ENCODE measurements at regions not wholly inside any gene's neighbourhood (a gene's known extent, or its start where the extent isn't known, plus 50 kb on each side); places are given as distances from the start of the nearest gene placed in this dataset.
A peak's percentile ranks its signal among the peaks of the same experiment; 100 is the strongest.

GRCh38 chr4:53686521-53686920, 95.2 kb upstream of the LNX1 start:
- Histone ChIP-seq H3K4me3 (no peak overlapping the region), H3K36me3 (no peaks in the 10 kb centered on the region), H3K27ac (no peak overlapping the region), H3K27me3 (no peaks in the 10 kb centered on the region), H3K4me1 (no peaks in the 10 kb centered on the region), H3K9me3 (no peaks in the 10 kb centered on the region)
- intact Hi-C loops (cut with DNase I) = no loop called here
- DNase-seq (ENCODE audit: extremely low spot score in 2 of 2) = no peak
- TF ChIP-seq CTCF (IDR thresholded peaks at IDR 0.05) = no peak
- no peak for TF ChIP-seq POLR2AphosphoS5 (IDR thresholded peaks at IDR 0.05; ENCODE audit: insufficient read depth in 1 of 2, low read depth in 1 of 2)
- TF ChIP-seq POLR2A (IDR thresholded peaks at IDR 0.05) = no peak

GRCh38 chr4:53684136-53685130, 93.1 kb upstream of the LNX1 start:
- TF ChIP-seq POLR2AphosphoS5 (IDR thresholded peaks at IDR 0.05; ENCODE audit: insufficient read depth in 1 of 2, low read depth in 1 of 2) (no peak), CTCF (IDR thresholded peaks at IDR 0.05) (no peak), POLR2A (IDR thresholded peaks at IDR 0.05) (no peak)
- peak overlapping the region; percentile 3 for H3K27ac ChIP-seq
- H3K27me3 ChIP-seq = no peaks in the 10 kb centered on the region
- no peaks in the 10 kb centered on the region for H3K4me1 ChIP-seq
- H3K36me3 ChIP-seq = no peaks in the 10 kb centered on the region
- DNase-seq (ENCODE audit: extremely low spot score in 2 of 2) = no peak
- H3K9me3 ChIP-seq = no peaks in the 10 kb centered on the region
- intact Hi-C loops (cut with DNase I) = no loop called here
- no peak overlapping the region for H3K4me3 ChIP-seq

- TF ChIP-seq POLR2AphosphoS5 (IDR thresholded peaks at IDR 0.05; ENCODE audit: insufficient read depth in 1 of 2, low read depth in 1 of 2) = no peak
- TF ChIP-seq POLR2A (IDR thresholded peaks at IDR 0.05) = no peak
- no peak for TF ChIP-seq CTCF (IDR thresholded peaks at IDR 0.05)
- no peaks in the 10 kb centered on the region for H3K27me3 ChIP-seq
- H3K4me3 ChIP-seq = no peak overlapping the region
- H3K4me1 ChIP-seq = no peaks in the 10 kb centered on the region
- H3K9me3 ChIP-seq = no peaks in the 10 kb centered on the region
- intact Hi-C loops (cut with DNase I) = no loop called here
- no peak for DNase-seq (ENCODE audit: extremely low spot score in 2 of 2)
- no peaks in the 10 kb centered on the region for H3K36me3 ChIP-seq
- no peak overlapping the region for H3K27ac ChIP-seq
Observed at GRCh38 chr4:53682908-53683307, 91.6 kb upstream of the LNX1 start.

- no peak for DNase-seq (ENCODE audit: extremely low spot score in 2 of 2)
- Histone ChIP-seq H3K4me3 (no peak overlapping the region), H3K27me3 (no peaks in the 10 kb centered on the region), H3K9me3 (no peaks in the 10 kb centered on the region), H3K36me3 (no peaks in the 10 kb centered on the region), H3K27ac (no peak overlapping the region), H3K4me1 (peaks cover 2% of the 10 kb centered on the region)
- no peak for TF ChIP-seq CTCF (IDR thresholded peaks at IDR 0.05)
- intact Hi-C loops (cut with DNase I) = no loop called here
Observed at GRCh38 chr4:53682196-53682595, 90.9 kb upstream of the LNX1 start.

GRCh38 chr4:53680598-53680997, 89.3 kb upstream of the LNX1 start:
- H3K27ac ChIP-seq = no peak overlapping the region
- no peaks in the 10 kb centered on the region for H3K27me3 ChIP-seq
- H3K9me3 ChIP-seq = no peaks in the 10 kb centered on the region
- no peak for DNase-seq (ENCODE audit: extremely low spot score in 2 of 2)
- no peak overlapping the region for H3K4me3 ChIP-seq
- peaks cover 15% of the 10 kb centered on the region for H3K4me1 ChIP-seq
- intact Hi-C loops (cut with DNase I) = no loop called here
- no peak for TF ChIP-seq CTCF (IDR thresholded peaks at IDR 0.05)
- H3K36me3 ChIP-seq = no peaks in the 10 kb centered on the region
